Erythroblast (primary cell): ENCODE measurements at regions not wholly inside any gene's neighbourhood (a gene's known extent, or its start where the extent isn't known, plus 50 kb on each side); places are given as distances from the start of the nearest gene placed in this dataset.

Experiments used
- GATA1 ChIP-seq: IDR thresholded peaks from 2 replicates; pipeline ENCODE4 v1.6.1; 2011; ENCODE audit warnings: low read depth, mild to moderate bottlenecking, control low read depth, low read length, moderate library complexity
- POLR2A ChIP-seq: IDR thresholded peaks from 2 replicates; pipeline ENCODE4 v1.6.1; 2011; ENCODE audit warnings: mild to moderate bottlenecking, low read length

DNA sequence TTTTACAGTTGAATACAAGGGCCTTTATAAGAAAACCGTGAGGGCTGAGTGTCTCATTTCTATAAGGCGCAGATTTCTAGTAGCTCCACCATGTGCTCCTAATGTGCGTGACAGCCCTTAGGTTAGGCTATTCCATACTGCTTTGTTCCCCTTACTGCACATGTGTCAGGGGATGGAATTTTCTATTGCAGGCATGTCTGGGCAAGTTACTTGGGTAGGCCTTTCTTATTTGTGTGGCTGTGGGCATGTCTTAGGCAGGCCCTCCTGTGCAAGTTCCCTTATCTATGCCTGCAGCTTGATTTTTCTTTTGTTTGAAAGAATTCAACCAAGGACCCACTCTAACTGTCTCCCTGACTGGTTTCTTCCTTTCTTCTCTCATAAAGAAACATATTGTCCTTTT is 434.2 kb upstream of the CNTN3 start:
- no peak for TF ChIP-seq POLR2A
- TF ChIP-seq GATA1: no peak
